ENCODE measurements at regions not wholly inside any gene's neighbourhood (a gene's known extent, or its start where the extent isn't known, plus 50 kb on each side); places are given as distances from the start of the nearest gene placed in this dataset.

DNA sequence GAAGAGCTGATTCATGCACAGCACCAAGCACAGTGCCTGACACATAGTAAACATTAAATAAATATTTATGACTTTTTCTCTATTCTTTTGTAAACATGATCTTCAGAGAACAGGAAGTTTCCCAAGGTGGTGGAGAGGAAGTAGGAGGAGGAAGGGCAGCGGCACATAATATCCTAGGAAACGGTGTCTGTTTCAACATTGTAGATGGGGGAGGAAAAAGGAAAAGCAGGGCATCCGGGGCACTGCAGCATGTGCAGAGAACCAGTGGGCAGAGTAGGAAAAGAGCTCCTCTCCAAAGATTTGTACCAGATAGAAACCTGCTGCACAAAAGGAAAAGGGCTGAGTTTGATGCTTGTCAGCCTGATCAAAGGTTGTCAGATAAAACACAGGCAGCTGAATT, 421.7 kb upstream of the ZNF462 start (continued):
- TF ChIP-seq, protein P1, sequence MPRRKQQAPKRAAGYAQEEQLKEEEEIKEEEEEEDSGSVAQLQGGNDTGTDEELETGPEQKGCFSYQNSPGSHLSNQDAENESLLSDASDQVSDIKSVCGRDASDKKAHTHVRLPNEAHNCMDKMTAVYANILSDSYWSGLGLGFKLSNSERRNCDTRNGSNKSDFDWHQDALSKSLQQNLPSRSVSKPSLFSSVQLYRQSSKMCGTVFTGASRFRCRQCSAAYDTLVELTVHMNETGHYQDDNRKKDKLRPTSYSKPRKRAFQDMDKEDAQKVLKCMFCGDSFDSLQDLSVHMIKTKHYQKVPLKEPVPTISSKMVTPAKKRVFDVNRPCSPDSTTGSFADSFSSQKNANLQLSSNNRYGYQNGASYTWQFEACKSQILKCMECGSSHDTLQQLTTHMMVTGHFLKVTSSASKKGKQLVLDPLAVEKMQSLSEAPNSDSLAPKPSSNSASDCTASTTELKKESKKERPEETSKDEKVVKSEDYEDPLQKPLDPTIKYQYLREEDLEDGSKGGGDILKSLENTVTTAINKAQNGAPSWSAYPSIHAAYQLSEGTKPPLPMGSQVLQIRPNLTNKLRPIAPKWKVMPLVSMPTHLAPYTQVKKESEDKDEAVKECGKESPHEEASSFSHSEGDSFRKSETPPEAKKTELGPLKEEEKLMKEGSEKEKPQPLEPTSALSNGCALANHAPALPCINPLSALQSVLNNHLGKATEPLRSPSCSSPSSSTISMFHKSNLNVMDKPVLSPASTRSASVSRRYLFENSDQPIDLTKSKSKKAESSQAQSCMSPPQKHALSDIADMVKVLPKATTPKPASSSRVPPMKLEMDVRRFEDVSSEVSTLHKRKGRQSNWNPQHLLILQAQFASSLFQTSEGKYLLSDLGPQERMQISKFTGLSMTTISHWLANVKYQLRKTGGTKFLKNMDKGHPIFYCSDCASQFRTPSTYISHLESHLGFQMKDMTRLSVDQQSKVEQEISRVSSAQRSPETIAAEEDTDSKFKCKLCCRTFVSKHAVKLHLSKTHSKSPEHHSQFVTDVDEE (CRISPR knock-in tag; IDR thresholded peaks at IDR 0.05), result no peak
- TF ChIP-seq GLIS3 (CRISPR knock-in tag; IDR thresholded peaks at IDR 0.05), result no peak
- no peak for TF ChIP-seq OSR1 (CRISPR knock-in tag; IDR thresholded peaks at IDR 0.05)

DNA sequence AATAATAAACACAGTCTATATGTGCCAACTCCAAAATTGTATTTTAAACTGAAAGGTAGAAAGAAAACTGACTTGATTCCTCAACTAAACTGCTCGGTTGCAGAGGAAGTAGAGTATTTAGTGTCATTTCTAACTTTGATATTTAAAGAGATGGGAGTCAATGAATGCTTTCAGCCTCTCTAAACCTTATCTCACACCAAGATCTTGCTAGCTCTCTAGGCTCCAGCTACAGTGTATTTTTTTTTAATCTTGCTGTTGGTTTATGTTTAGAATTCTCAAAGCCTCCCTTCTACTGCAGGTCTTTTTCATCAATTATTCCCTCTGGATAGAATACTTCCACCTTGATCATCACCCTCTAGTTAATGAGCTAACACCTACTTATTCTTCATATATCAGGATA, 419.4 kb upstream of the ZNF462 start:
- no peak for TF ChIP-seq ISL1 (CRISPR knock-in tag; IDR thresholded peaks at IDR 0.05)
- TF ChIP-seq, protein P2, sequence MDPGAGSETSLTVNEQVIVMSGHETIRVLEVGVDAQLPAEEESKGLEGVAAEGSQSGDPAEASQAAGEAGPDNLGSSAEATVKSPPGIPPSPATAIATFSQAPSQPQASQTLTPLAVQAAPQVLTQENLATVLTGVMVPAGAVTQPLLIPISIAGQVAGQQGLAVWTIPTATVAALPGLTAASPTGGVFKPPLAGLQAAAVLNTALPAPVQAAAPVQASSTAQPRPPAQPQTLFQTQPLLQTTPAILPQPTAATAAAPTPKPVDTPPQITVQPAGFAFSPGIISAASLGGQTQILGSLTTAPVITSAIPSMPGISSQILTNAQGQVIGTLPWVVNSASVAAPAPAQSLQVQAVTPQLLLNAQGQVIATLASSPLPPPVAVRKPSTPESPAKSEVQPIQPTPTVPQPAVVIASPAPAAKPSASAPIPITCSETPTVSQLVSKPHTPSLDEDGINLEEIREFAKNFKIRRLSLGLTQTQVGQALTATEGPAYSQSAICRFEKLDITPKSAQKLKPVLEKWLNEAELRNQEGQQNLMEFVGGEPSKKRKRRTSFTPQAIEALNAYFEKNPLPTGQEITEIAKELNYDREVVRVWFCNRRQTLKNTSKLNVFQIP (CRISPR knock-in tag; IDR thresholded peaks at IDR 0.05; ENCODE audit: borderline replicate concordance, low read depth), result no peak
- TF ChIP-seq PPARA (CRISPR knock-in tag; IDR thresholded peaks at IDR 0.05; ENCODE audit: borderline replicate concordance), result no peak
- no peak for TF ChIP-seq ZNF8 (CRISPR knock-in tag; IDR thresholded peaks at IDR 0.05)
- no peak for TF ChIP-seq RARB (CRISPR knock-in tag; IDR thresholded peaks at IDR 0.05)
- no peak for ATAC-seq

DNA sequence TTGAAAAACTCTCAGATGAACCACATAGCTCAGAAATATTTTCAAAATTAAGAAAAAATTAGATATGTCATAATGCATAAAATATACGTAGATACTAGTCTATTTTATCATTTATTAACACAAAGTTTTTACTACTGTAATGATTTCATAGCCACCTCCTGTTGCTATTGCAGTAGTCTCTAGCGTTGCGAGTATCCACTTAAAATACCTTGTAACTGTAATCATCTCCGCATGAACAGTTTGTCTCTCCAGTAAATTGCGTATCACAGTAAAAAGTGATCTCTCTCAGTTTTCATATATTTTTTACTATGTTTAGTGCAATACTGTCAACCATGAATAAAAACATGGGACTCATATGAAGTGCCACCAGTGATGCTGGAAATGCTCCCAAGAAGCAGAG, 417.9 kb upstream of the ZNF462 start:
- TF ChIP-seq TOX (CRISPR knock-in tag; IDR thresholded peaks at IDR 0.05; ENCODE audit: borderline replicate concordance) (no peak), RARB (CRISPR knock-in tag; IDR thresholded peaks at IDR 0.05) (no peak), ZFP30 (CRISPR knock-in tag; IDR thresholded peaks at IDR 0.05) (no peak), SNAI2 (CRISPR knock-in tag; IDR thresholded peaks at IDR 0.05) (no peak), ZNF565 (CRISPR knock-in tag; conservative IDR thresholded peaks at IDR 0.05; ENCODE audit: low read depth) (no peak), ARNTL (CRISPR knock-in tag; IDR thresholded peaks at IDR 0.05; ENCODE audit: borderline replicate concordance, low read depth) (no peak), CSDC2 (CRISPR knock-in tag; IDR thresholded peaks at IDR 0.05) (no peak), ZFP3 (CRISPR knock-in tag; IDR thresholded peaks at IDR 0.05) (no peak), PPARA (CRISPR knock-in tag; IDR thresholded peaks at IDR 0.05; ENCODE audit: borderline replicate concordance) (no peak), ESRRG (CRISPR knock-in tag; IDR thresholded peaks at IDR 0.05) (no peak)
- TF ChIP-seq, protein P1 (CRISPR knock-in tag; IDR thresholded peaks at IDR 0.05), result no peak
- TF ChIP-seq, protein P3, sequence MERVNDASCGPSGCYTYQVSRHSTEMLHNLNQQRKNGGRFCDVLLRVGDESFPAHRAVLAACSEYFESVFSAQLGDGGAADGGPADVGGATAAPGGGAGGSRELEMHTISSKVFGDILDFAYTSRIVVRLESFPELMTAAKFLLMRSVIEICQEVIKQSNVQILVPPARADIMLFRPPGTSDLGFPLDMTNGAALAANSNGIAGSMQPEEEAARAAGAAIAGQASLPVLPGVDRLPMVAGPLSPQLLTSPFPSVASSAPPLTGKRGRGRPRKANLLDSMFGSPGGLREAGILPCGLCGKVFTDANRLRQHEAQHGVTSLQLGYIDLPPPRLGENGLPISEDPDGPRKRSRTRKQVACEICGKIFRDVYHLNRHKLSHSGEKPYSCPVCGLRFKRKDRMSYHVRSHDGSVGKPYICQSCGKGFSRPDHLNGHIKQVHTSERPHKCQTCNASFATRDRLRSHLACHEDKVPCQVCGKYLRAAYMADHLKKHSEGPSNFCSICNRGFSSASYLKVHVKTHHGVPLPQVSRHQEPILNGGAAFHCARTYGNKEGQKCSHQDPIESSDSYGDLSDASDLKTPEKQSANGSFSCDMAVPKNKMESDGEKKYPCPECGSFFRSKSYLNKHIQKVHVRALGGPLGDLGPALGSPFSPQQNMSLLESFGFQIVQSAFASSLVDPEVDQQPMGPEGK (CRISPR knock-in tag; IDR thresholded peaks at IDR 0.05; ENCODE audit: borderline replicate concordance), result no peak
- no peak for ATAC-seq

DNA sequence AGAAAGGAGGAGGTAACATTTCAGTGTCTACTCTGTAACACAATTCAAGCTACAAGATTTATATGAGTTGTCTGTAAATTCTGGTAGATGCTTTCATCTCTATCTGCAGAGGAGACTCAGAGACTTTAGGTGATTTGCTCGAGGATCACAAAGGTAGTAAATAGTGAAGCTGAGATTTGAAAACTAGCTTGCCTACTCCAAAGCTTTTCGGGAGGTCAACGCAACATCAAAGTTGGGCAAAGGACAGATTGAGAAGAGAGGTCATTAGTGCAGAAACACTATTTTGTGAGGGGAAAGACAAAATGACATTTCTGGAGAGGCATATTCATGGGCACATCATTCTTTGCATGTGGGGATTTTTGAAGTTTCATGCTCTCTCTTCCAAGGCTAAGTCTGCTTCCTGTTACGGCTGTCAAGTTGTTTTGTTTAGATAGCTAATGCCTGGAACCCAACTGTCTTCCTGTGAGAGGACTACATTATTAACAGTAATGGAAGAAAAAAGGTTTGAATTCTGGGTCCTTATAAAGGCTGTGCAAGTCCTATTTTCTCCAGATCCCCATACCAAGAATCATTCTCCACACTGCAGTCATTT, 413.5 kb upstream of the ZNF462 start:
- no peak for ATAC-seq
- no peak for TF ChIP-seq SNAI2 (CRISPR knock-in tag; IDR thresholded peaks at IDR 0.05)
- TF ChIP-seq CSDC2 (CRISPR knock-in tag; IDR thresholded peaks at IDR 0.05), result no peak
- TF ChIP-seq ZNF565 (CRISPR knock-in tag; conservative IDR thresholded peaks at IDR 0.05; ENCODE audit: low read depth), result no peak
- TF ChIP-seq, protein P4, sequence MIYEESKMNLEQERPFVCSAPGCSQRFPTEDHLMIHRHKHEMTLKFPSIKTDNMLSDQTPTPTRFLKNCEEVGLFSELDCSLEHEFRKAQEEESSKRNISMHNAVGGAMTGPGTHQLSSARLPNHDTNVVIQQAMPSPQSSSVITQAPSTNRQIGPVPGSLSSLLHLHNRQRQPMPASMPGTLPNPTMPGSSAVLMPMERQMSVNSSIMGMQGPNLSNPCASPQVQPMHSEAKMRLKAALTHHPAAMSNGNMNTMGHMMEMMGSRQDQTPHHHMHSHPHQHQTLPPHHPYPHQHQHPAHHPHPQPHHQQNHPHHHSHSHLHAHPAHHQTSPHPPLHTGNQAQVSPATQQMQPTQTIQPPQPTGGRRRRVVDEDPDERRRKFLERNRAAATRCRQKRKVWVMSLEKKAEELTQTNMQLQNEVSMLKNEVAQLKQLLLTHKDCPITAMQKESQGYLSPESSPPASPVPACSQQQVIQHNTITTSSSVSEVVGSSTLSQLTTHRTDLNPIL (CRISPR knock-in tag; IDR thresholded peaks at IDR 0.05; ENCODE audit: low read depth), result no peak
- no peak for TF ChIP-seq ZNF8 (CRISPR knock-in tag; IDR thresholded peaks at IDR 0.05)
- TF ChIP-seq, protein P5, sequence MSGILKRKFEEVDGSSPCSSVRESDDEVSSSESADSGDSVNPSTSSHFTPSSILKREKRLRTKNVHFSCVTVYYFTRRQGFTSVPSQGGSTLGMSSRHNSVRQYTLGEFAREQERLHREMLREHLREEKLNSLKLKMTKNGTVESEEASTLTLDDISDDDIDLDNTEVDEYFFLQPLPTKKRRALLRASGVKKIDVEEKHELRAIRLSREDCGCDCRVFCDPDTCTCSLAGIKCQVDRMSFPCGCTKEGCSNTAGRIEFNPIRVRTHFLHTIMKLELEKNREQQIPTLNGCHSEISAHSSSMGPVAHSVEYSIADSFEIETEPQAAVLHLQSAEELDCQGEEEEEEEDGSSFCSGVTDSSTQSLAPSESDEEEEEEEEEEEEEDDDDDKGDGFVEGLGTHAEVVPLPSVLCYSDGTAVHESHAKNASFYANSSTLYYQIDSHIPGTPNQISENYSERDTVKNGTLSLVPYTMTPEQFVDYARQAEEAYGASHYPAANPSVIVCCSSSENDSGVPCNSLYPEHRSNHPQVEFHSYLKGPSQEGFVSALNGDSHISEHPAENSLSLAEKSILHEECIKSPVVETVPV (CRISPR knock-in tag; IDR thresholded peaks at IDR 0.05), result no peak
- TF ChIP-seq TOX (CRISPR knock-in tag; IDR thresholded peaks at IDR 0.05; ENCODE audit: borderline replicate concordance), result no peak
- TF ChIP-seq, protein P2 (CRISPR knock-in tag; IDR thresholded peaks at IDR 0.05; ENCODE audit: borderline replicate concordance, low read depth), result no peak
- TF ChIP-seq PPARA (CRISPR knock-in tag; IDR thresholded peaks at IDR 0.05; ENCODE audit: borderline replicate concordance), result no peak
- TF ChIP-seq ESRRG (CRISPR knock-in tag; IDR thresholded peaks at IDR 0.05), result no peak
- no peak for TF ChIP-seq ISL1 (CRISPR knock-in tag; IDR thresholded peaks at IDR 0.05)
